Liver (tissue), 3 donors: ENCODE measurements at regions not wholly inside any gene's neighbourhood (a gene's known extent, or its start where the extent isn't known, plus 50 kb on each side); places are given as distances from the start of the nearest gene placed in this dataset.

Source experiments
- CTCF ChIP-seq: fragments of 150-350 bp; IDR thresholded peaks from 2 replicates; pipeline ENCODE4 v1.5.1; 2017; ENCODE audit warnings: improper control_type of control experiment, low read depth, low read length; ENCODE audit not compliant: missing input control
- EGR1 ChIP-seq, 2 donors: IDR thresholded peaks; 2 replicates each; pipeline ENCODE4 v1.6.1; 2016 to 2018; ENCODE audit warnings: antibody characterized with exemption in 2 of 2, low read depth in 2 of 2
- GABPA ChIP-seq, 2 donors: IDR thresholded peaks in 1 of 2; conservative IDR thresholded peaks in 1 of 2; 2 replicates each; pipeline ENCODE4 v1.6.1; 2016; ENCODE audit warnings: antibody characterized with exemption in 2 of 2, mild to moderate bottlenecking in 1 of 2, moderate library complexity in 1 of 2
- MAX ChIP-seq: IDR thresholded peaks from 2 replicates; pipeline ENCODE4 v1.6.1; 2016; ENCODE audit warnings: antibody characterized with exemption
- NR2F2 ChIP-seq: IDR thresholded peaks from 2 replicates; pipeline ENCODE4 v1.6.1; 2016; ENCODE audit warnings: antibody characterized with exemption
- REST ChIP-seq: IDR thresholded peaks from 2 replicates; pipeline ENCODE4 v1.6.1; 2016; ENCODE audit warnings: antibody characterized with exemption, mild to moderate bottlenecking
- TAF1 ChIP-seq: conservative IDR thresholded peaks from 2 replicates; pipeline ENCODE4 v1.6.1; 2016; ENCODE audit warnings: antibody characterized with exemption, mild to moderate bottlenecking
- YY1 ChIP-seq: IDR thresholded peaks from 2 replicates; pipeline ENCODE4 v1.6.1; 2016; ENCODE audit warnings: antibody characterized with exemption, mild to moderate bottlenecking
- donor health status: healthy.
- donor health status: healthy.

GRCh38 chr13:22967669-22968068 lies 213.1 kb upstream of the SGCG start:
- TF ChIP-seq GABPA (IDR thresholded peaks at IDR 0.05 in 1 of 2, conservative IDR thresholded peaks at IDR 0.05 in 1 of 2), result no peak
- TF ChIP-seq CTCF, result no peak
- TF ChIP-seq MAX, result no peak
- TF ChIP-seq TAF1, result no peak
- TF ChIP-seq REST, result no peak
- TF ChIP-seq NR2F2, result no peak
- no peak for TF ChIP-seq YY1
- no peak for TF ChIP-seq EGR1 (IDR thresholded peaks at IDR 0.05; ENCODE audit: low read depth in 2 of 2)
